Tibial artery (tissue), 4 donors: ENCODE measurements at regions not wholly inside any gene's neighbourhood (a gene's known extent, or its start where the extent isn't known, plus 50 kb on each side); places are given as distances from the start of the nearest gene placed in this dataset.

ENCODE experiments used
- DNase-seq, 2 donors: peaks; one replicate each; pipeline ENCODE4 v3.0.0-alpha.2; 2019
- H3K27ac ChIP-seq, 2 donors: fragments of 200-600 bp; sonication (generic) in 1 of 2; 1 replicate in 1 of 2; 2 replicates in 1 of 2; pipeline ENCODE4 v1.5.1; 2018 to 2019; ENCODE audit warnings: mild to moderate bottlenecking in 1 of 2
- H3K27me3 ChIP-seq, 2 donors: fragments of 200-600 bp; sonication (generic) in 1 of 2; one replicate each; pipeline versions ENCODE4 v1.5.1 to v1.6.0; 2016 to 2019
- H3K36me3 ChIP-seq, 3 donors: fragments of 200-600 bp; sonication (generic) in 2 of 3; one replicate each; pipeline ENCODE4 v1.5.1; 2016 to 2019; ENCODE audit warnings: mild to moderate bottlenecking in 2 of 3
- H3K4me1 ChIP-seq, 4 donors: fragments of 200-600 bp; sonication (generic) in 2 of 4; 1 replicate in 3 of 4; 2 replicates in 1 of 4; pipeline ENCODE4 v1.5.1; 2016 to 2019
- H3K4me3 ChIP-seq, 2 donors: fragments of 200-600 bp; sonication (generic) in 1 of 2; 1 replicate in 1 of 2; 2 replicates in 1 of 2; pipeline ENCODE4 v1.5.1; 2018 to 2019; ENCODE audit warnings: mild to moderate bottlenecking in 2 of 2
- H3K9me3 ChIP-seq, 3 donors: fragments of 200-600 bp; sonication (generic) in 1 of 3; one replicate each; pipeline ENCODE4 v1.5.1; 2016 to 2019
- intact Hi-C: fragments of 100-400 bp; cut with DNase I; formaldehyde crosslinking; loops from one replicate; pipeline ENCODE4 v1.15.0; 2023; ENCODE audit warnings: low total_unique reads
- TF ChIP-seq, protein P1 (sequence below), 2 experiments: fragments of 200-600 bp in 1 of 2; fragments of 450-650 bp in 1 of 2; IDR thresholded peaks; one replicate each; pipeline ENCODE4 v1.5.1; 2017 to 2019; ENCODE audit warnings: antibody characterized with exemption in 2 of 2, mild to moderate bottlenecking in 1 of 2, moderate library complexity in 1 of 2

GRCh38 chr5:118675247-118675646 lies 313.1 kb downstream of the DTWD2 start:
- intact Hi-C loops = no loop called here

GRCh38 chr5:118657576-118657975 lies 330.8 kb downstream of the DTWD2 start:
- Histone ChIP-seq H3K27me3 (no peaks in the 10 kb centered on the region), H3K9me3 (peaks cover 0 to 9% (median 0%) of the 10 kb centered on the region in 3 donors), H3K27ac (no peak overlapping the region), H3K4me3 (no peak overlapping the region), H3K36me3 (no peaks in the 10 kb centered on the region), H3K4me1 (no peaks in the 10 kb centered on the region)
- TF ChIP-seq, protein P1, sequence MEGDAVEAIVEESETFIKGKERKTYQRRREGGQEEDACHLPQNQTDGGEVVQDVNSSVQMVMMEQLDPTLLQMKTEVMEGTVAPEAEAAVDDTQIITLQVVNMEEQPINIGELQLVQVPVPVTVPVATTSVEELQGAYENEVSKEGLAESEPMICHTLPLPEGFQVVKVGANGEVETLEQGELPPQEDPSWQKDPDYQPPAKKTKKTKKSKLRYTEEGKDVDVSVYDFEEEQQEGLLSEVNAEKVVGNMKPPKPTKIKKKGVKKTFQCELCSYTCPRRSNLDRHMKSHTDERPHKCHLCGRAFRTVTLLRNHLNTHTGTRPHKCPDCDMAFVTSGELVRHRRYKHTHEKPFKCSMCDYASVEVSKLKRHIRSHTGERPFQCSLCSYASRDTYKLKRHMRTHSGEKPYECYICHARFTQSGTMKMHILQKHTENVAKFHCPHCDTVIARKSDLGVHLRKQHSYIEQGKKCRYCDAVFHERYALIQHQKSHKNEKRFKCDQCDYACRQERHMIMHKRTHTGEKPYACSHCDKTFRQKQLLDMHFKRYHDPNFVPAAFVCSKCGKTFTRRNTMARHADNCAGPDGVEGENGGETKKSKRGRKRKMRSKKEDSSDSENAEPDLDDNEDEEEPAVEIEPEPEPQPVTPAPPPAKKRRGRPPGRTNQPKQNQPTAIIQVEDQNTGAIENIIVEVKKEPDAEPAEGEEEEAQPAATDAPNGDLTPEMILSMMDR (IDR thresholded peaks at IDR 0.05) = no peak
- intact Hi-C loops = no loop called here
- no peak for DNase-seq

More at GRCh38 chr5:118675247-118675646, 313.1 kb downstream of the DTWD2 start:
- no peak for DNase-seq
- H3K4me3 ChIP-seq = no peak overlapping the region
- peaks cover 0 to 8% (median 4%) of the 10 kb centered on the region in 3 donors for H3K9me3 ChIP-seq
- TF ChIP-seq, protein P1 (IDR thresholded peaks at IDR 0.05) = no peak
- H3K4me1 ChIP-seq = no peaks in the 10 kb centered on the region
- H3K27me3 ChIP-seq = no peaks in the 10 kb centered on the region
- no peaks in the 10 kb centered on the region for H3K36me3 ChIP-seq
- no peak overlapping the region for H3K27ac ChIP-seq

DNA sequence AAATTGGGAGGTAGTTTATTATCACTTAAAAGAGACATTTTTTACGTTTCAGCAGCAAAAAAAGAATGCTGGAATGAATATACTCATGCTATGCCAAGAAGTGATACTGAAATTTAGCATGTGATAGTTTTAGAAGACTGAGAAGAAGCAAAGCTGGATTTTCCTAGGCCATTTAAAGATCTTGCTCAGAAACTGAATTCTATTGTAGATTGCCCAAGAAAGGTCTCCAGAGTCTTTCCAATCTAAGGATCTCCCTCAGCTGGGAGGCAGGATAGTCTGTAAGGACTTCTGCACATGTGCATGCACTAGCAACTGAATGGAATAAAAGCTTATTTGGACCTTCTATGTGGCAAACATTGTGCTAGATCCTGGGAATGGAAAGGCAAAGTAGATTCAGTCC lies 334.5 kb downstream of the DTWD2 start:
- Histone ChIP-seq H3K36me3 (no peaks in the 10 kb centered on the region), H3K9me3 (peaks cover 0 to 9% (median 0%) of the 10 kb centered on the region in 3 donors), H3K4me1 (no peaks in the 10 kb centered on the region), H3K4me3 (no peak overlapping the region), H3K27ac (no peak overlapping the region), H3K27me3 (no peaks in the 10 kb centered on the region)
- TF ChIP-seq, protein P1 (IDR thresholded peaks at IDR 0.05) = no peak
- intact Hi-C loops = no loop called here
- no peak for DNase-seq

- intact Hi-C loops = no loop called here
- no peak overlapping the region for H3K27ac ChIP-seq
- H3K9me3 ChIP-seq = peaks cover 0 to 9% (median 0%) of the 10 kb centered on the region in 3 donors
- no peak for DNase-seq
- no peaks in the 10 kb centered on the region for H3K36me3 ChIP-seq
- TF ChIP-seq, protein P1 (IDR thresholded peaks at IDR 0.05) = no peak
- H3K4me3 ChIP-seq = no peak overlapping the region
- no peaks in the 10 kb centered on the region for H3K27me3 ChIP-seq
- no peaks in the 10 kb centered on the region for H3K4me1 ChIP-seq
Measured at GRCh38 chr5:118653183-118653582, 335.2 kb downstream of the DTWD2 start.

DNA sequence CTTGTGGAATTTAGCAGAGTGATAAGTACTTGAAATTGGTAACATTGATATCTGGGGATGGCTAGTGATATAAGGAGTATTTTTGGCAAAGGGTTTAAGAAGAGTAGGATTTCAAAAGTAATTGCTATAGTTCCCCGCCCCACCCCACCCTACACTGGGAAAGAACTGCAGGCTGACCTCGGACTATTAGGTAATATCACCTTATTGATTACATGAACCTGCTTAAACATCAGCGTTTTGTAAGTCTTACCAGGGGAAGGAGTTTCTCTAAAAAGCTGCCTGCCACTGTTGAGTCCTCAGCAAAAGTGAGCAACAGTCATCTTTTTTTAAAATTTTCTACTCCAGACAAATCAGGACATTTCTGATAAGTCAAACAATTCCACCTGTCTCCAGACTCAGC lies 337.3 kb downstream of the DTWD2 start:
- Histone ChIP-seq H3K36me3 (no peaks in the 10 kb centered on the region), H3K4me3 (no peak overlapping the region), H3K4me1 (no peaks in the 10 kb centered on the region), H3K27me3 (no peaks in the 10 kb centered on the region), H3K27ac (no peak overlapping the region), H3K9me3 (no peaks in the 10 kb centered on the region)
- TF ChIP-seq, protein P1 (IDR thresholded peaks at IDR 0.05) = no peak
- DNase-seq = no peak
- intact Hi-C loops = no loop called here

DNA sequence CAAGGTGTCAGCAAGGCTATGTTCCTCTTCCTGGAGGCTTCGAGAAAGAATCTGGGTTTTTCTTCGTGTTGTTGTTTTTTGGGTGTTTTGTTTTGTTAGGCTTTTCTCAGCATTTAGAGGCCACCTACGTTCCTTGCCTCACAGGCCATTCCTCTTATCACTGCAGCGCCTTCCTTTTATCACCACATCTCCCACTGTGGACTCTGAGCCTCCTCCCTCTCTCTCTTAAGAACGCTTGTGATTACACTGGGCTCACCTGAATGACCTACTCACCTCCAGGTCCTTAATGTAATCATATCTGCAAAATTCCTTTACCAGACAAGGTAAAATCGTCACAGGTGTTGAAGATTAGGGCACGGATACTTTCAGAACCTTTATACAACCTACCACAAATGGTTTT lies 340.8 kb downstream of the DTWD2 start:
- Histone ChIP-seq H3K4me1 (no peaks in the 10 kb centered on the region), H3K27ac (no peak overlapping the region), H3K27me3 (no peaks in the 10 kb centered on the region), H3K4me3 (no peak overlapping the region), H3K9me3 (no peaks in the 10 kb centered on the region), H3K36me3 (no peaks in the 10 kb centered on the region)
- TF ChIP-seq, protein P1 (IDR thresholded peaks at IDR 0.05) = no peak
- DNase-seq = no peak
- intact Hi-C loops = no loop called here
